GM23338 (cell line): ENCODE measurements at regions not wholly inside any gene's neighbourhood (a gene's known extent, or its start where the extent isn't known, plus 50 kb on each side); places are given as distances from the start of the nearest gene placed in this dataset.

Source experiments
- ATAC-seq: fragments of 200-7000 bp; cut with Tn5 transposase; 3 replicates; pipeline ENCODE4 v1.9.1; 2020
- DNase-seq: peaks from one replicate; pipeline ENCODE4 v3.0.0-alpha.2; 2015; ENCODE audit warnings: low spot score
- H2AFZ ChIP-seq: fragments of 200-600 bp; sonication (generic); 2 replicates; pipeline ENCODE4 v1.8.0; 2016; ENCODE audit warnings: antibody characterized with exemption, mild to moderate bottlenecking, moderate library complexity
- H3F3A ChIP-seq: fragments of 200-600 bp; sonication (generic); replicated peaks from 2 replicates; pipeline ENCODE4 v1.8.0; 2017; ENCODE audit warnings: antibody characterized with exemption, mixed run types, low read depth
- H3K27ac ChIP-seq: fragments of 200-600 bp; sonication (generic); 2 replicates; pipeline ENCODE4 v1.6.1; 2016; ENCODE audit warnings: low read depth
- H3K27me3 ChIP-seq: fragments of 200-600 bp; sonication (generic); 2 replicates; pipeline ENCODE4 v1.8.0; 2016; ENCODE audit warnings: mild to moderate bottlenecking, mixed run types, moderate library complexity; ENCODE audit not compliant: insufficient read depth
- H3K36me3 ChIP-seq: fragments of 200-600 bp; sonication (generic); 2 replicates; pipeline ENCODE4 v1.8.0; 2016; ENCODE audit warnings: mild to moderate bottlenecking; ENCODE audit not compliant: insufficient read depth
- H3K4me1 ChIP-seq: fragments of 200-600 bp; sonication (generic); 2 replicates; pipeline ENCODE4 v1.8.0; 2016; ENCODE audit warnings: mild to moderate bottlenecking, moderate library complexity; ENCODE audit not compliant: insufficient read depth
- H3K4me2 ChIP-seq: fragments of 200-600 bp; sonication (generic); 2 replicates; pipeline ENCODE4 v1.7.1; 2017; ENCODE audit warnings: mixed run types
- H3K4me3 ChIP-seq: fragments of 200-600 bp; sonication (generic); 2 replicates; pipeline ENCODE4 v1.6.1; 2016; ENCODE audit warnings: mixed run types
- H3K79me2 ChIP-seq: fragments of 200-600 bp; sonication (generic); replicated peaks from 2 replicates; pipeline ENCODE4 v1.8.0; 2017; ENCODE audit warnings: mild to moderate bottlenecking; ENCODE audit not compliant: insufficient read depth
- H3K9me2 ChIP-seq: fragments of 200-600 bp; sonication (generic); 2 replicates; pipeline ENCODE4 v1.8.0; 2017; ENCODE audit not compliant: insufficient read depth
- H4K20me1 ChIP-seq: fragments of 200-600 bp; sonication (generic); replicated peaks from 2 replicates; pipeline ENCODE4 v1.8.0; 2017; ENCODE audit warnings: mild to moderate bottlenecking; ENCODE audit not compliant: insufficient read depth
- H3K27ac Mint-ChIP-seq: 2 replicates; pipeline ENCODE4 v1.8.0; 2020; ENCODE audit warnings: inconsistent platforms, mild to moderate bottlenecking, moderate library complexity, mixed read lengths
- H3K27me3 Mint-ChIP-seq: 3 replicates; pipeline ENCODE4 v1.8.0; 2022; ENCODE audit warnings: low read depth, mild to moderate bottlenecking, moderate library complexity, mixed read lengths, inconsistent platforms; ENCODE audit not compliant: insufficient read depth, poor library complexity
- H3K36me3 Mint-ChIP-seq: 3 replicates; pipeline ENCODE4 v1.8.0; 2021; ENCODE audit warnings: low read depth, mild to moderate bottlenecking, inconsistent platforms, moderate library complexity, mixed read lengths
- H3K4me1 Mint-ChIP-seq: 3 replicates; pipeline ENCODE4 v1.8.0; 2020; ENCODE audit warnings: mild to moderate bottlenecking, inconsistent platforms, mixed read lengths
- H3K4me3 Mint-ChIP-seq: 3 replicates; pipeline ENCODE4 v1.8.0; 2021; ENCODE audit warnings: moderate library complexity, mild to moderate bottlenecking, inconsistent platforms, mixed read lengths
- H3K9me3 Mint-ChIP-seq: 3 replicates; pipeline ENCODE4 v1.8.0; 2020; ENCODE audit warnings: moderate library complexity, mild to moderate bottlenecking, inconsistent platforms, mixed read lengths
- CREB1 ChIP-seq: fragments of 250-450 bp; sonication (Bioruptor Pico); IDR thresholded peaks from 2 replicates; pipeline ENCODE4 v1.5.0; 2020; ENCODE audit warnings: low read depth, mild to moderate bottlenecking, moderate library complexity
- CTCF ChIP-seq, 2 experiments: fragments of 200-600 bp in 1 of 2; sonication (generic) in 1 of 2; conservative IDR thresholded peaks; 2 replicates each; pipeline versions ENCODE4 v1.5.1 to v1.6.1; 2016 to 2017; ENCODE audit warnings: antibody characterized with exemption in 2 of 2, low read depth in 2 of 2, mild to moderate bottlenecking in 2 of 2, moderate library complexity in 1 of 2
- ETS1 ChIP-seq: IDR thresholded peaks from 2 replicates; pipeline ENCODE4 v1.6.1; 2016; ENCODE audit warnings: antibody characterized with exemption
- EZH2 ChIP-seq: fragments of 200-600 bp; sonication (generic); IDR thresholded peaks from one replicate; pipeline ENCODE4 v1.8.0; 2017; ENCODE audit warnings: antibody characterized with exemption, mild to moderate bottlenecking, low read depth; ENCODE audit not compliant: unreplicated experiment
- EZH2phosphoT487 ChIP-seq: fragments of 200-600 bp; sonication (generic); IDR thresholded peaks from one replicate; pipeline ENCODE4 v1.8.1; 2018; ENCODE audit warnings: antibody characterized with exemption; ENCODE audit not compliant: unreplicated experiment
- JUNB ChIP-seq: IDR thresholded peaks from one replicate; pipeline ENCODE4 v1.6.1; 2016; ENCODE audit warnings: antibody characterized with exemption; ENCODE audit not compliant: unreplicated experiment
- NANOG ChIP-seq: IDR thresholded peaks from 2 replicates; pipeline ENCODE4 v1.6.1; 2016; ENCODE audit warnings: antibody characterized with exemption, borderline replicate concordance
- POLR2AphosphoS5 ChIP-seq: IDR thresholded peaks from 2 replicates; pipeline ENCODE4 v1.6.1; 2016; ENCODE audit warnings: antibody characterized with exemption, low read depth
- REST ChIP-seq: IDR thresholded peaks from one replicate; pipeline ENCODE4 v1.6.1; 2018; ENCODE audit warnings: antibody characterized with exemption; ENCODE audit not compliant: unreplicated experiment
- STAT1 ChIP-seq: IDR thresholded peaks from one replicate; pipeline ENCODE4 v1.6.1; 2016; ENCODE audit warnings: antibody characterized with exemption; ENCODE audit not compliant: unreplicated experiment
- ZNF114 ChIP-seq: fragments of 250-450 bp; sonication (Bioruptor Pico); IDR thresholded peaks from 2 replicates; pipeline ENCODE4 v1.5.0; 2020; ENCODE audit warnings: mild to moderate bottlenecking, moderate library complexity
- ZNF331 ChIP-seq: fragments of 250-450 bp; sonication (Bioruptor Pico); IDR thresholded peaks from 2 replicates; pipeline ENCODE4 v1.5.0; 2020; ENCODE audit warnings: low read depth, mild to moderate bottlenecking, moderate library complexity
- ZNF462 ChIP-seq: fragments of 250-450 bp; sonication (Bioruptor Pico); IDR thresholded peaks from 2 replicates; pipeline ENCODE4 v1.5.0; 2020; ENCODE audit warnings: mild to moderate bottlenecking, moderate library complexity

- peak overlapping the region; percentile 78 for H2AFZ ChIP-seq
- Mint-ChIP-seq H3K27ac (no peak overlapping the region), H3K4me1 (peaks cover 4% of the 10 kb centered on the region; the same call in 1 of the 3 replicates), H3K4me3 (no peak overlapping the region), H3K27me3 (peaks cover 3% of the 10 kb centered on the region), H3K9me3 (no peaks in the 10 kb centered on the region), H3K36me3 (no peaks in the 10 kb centered on the region)
- peaks cover 6% of the 10 kb centered on the region; the same call in 1 of the 2 replicates for H3K4me1 ChIP-seq
- TF ChIP-seq EZH2phosphoT487 (no peak), JUNB (no peak), CTCF (conservative IDR thresholded peaks at IDR 0.05; ENCODE audit: low read depth in 2 of 2) (no peak), ZNF462 (CRISPR knock-in tag) (no peak), ETS1 (no peak), STAT1 (no peak), EZH2 (no peak), ZNF331 (CRISPR knock-in tag) (no peak), ZNF114 (CRISPR knock-in tag) (no peak), REST (no peak), NANOG (no peak), POLR2AphosphoS5 (no peak), CREB1 (CRISPR knock-in tag) (no peak)
- peak; percentile 45 for DNase-seq
- no peaks in the 10 kb centered on the region for H3K36me3 ChIP-seq
- no peaks in the 10 kb centered on the region for H3K27me3 ChIP-seq
- no peak overlapping the region for H3K4me2 ChIP-seq
- no peaks in the 10 kb centered on the region for H3K9me2 ChIP-seq
- peak; percentile 71 for ATAC-seq
- H3K4me3 ChIP-seq: no peak overlapping the region
- H3F3A ChIP-seq: no peaks in the 10 kb centered on the region
- no peaks in the 10 kb centered on the region for H4K20me1 ChIP-seq
- no peak overlapping the region for H3K27ac ChIP-seq
- no peaks in the 10 kb centered on the region for H3K79me2 ChIP-seq
These were observed 638.5 kb downstream of the MED13L start for GRCh38 chr12:115638733-115639647.
